Pancreas (tissue), 10 donors: ENCODE measurements at regions not wholly inside any gene's neighbourhood (a gene's known extent, or its start where the extent isn't known, plus 50 kb on each side); places are given as distances from the start of the nearest gene placed in this dataset.

Source experiments
- ATAC-seq, 4 donors: fragments of 200-7000 bp; cut with Tn5 transposase; one replicate each; pipeline versions ENCODE4 v1.8.0 to v1.9.1; 2020; ENCODE audit warnings: mild to moderate bottlenecking in 4 of 4, moderate library complexity in 4 of 4
- DNase-seq, 6 donors: peaks; one replicate each; pipeline ENCODE4 v3.0.0-alpha.2; 2020
- FAIRE-seq: peaks from 2 replicates; lab custom pipeline; 2012; peaks lifted over from hg19 to GRCh38; lab: Jason Lieb, UNC
- H3K27ac ChIP-seq, 4 donors: fragments of 200-600 bp; sonication (generic); 1 replicate in 3 of 4; 2 replicates in 1 of 4; pipeline versions ENCODE4 v1.5.0 to v1.8.0; 2020
- H3K27me3 ChIP-seq, 4 donors: fragments of 200-600 bp; one replicate each; pipeline ENCODE4 v1.8.0; 2021
- H3K36me3 ChIP-seq, 3 donors: fragments of 200-600 bp; sonication (generic) in 1 of 3; one replicate each; pipeline versions ENCODE4 v1.5.0 to v1.8.0; 2020 to 2021
- H3K4me1 ChIP-seq, 3 donors: fragments of 200-600 bp; one replicate each; pipeline ENCODE4 v1.8.0; 2021
- H3K4me3 ChIP-seq, 4 donors: fragments of 200-600 bp; sonication (generic) in 2 of 4; one replicate each; pipeline versions ENCODE4 v1.5.0 to v1.8.0; 2020 to 2021
- H3K9me3 ChIP-seq, 4 donors: fragments of 200-600 bp; one replicate each; pipeline ENCODE4 v1.8.0; 2021
- CTCF ChIP-seq, 4 donors: fragments of 200-600 bp; sonication (generic) in 3 of 4; IDR thresholded peaks; one replicate each; pipeline versions ENCODE4 v1.5.0 to v1.8.0; 2021; ENCODE audit warnings: antibody characterized with exemption in 4 of 4
- WGBS, 2 donors: extraction: QIAGEN DNeasy Blood & Tissue Kit; methylation state at CpG; one replicate each; pipeline ENCODE4 v1.1.7; 2013; 5-methylcytosine and 5-hydroxymethylcytosine counted together
- intact Hi-C, 3 donors: fragments of 100-400 bp; cut with DNase I; formaldehyde crosslinking; loops; one replicate each; pipeline versions ENCODE4 v1.11.1 to v1.14.2; 2022
- donor health status: healthy with polysubstance abuse.
- donor health status: DM: no; HTN: no; CAD: no; lungs with moderate emphysema.
- donor health status: DM: no; HTN: no; CAD: no.
- donor health status: control.
- donor health status: control.
- donor health status: Bipolar disorder and iron deficiency.
- donor health status: DM: yes; HTN: yes; CAD: no.
- donor health status: DM: no; HTN: no; CAD: no.
- donor health status: DM: no; HTN: no; CAD: no.
- donor health status: DM: yes; HTN: yes; CAD: no.

GRCh38 chr19:28377077-28377476 is 835.9 kb downstream of the UQCRFS1 start:
- FAIRE-seq (no peak), DNase-seq (no peak), ATAC-seq (no peak)
- no peaks in the 10 kb centered on the region for H3K27me3 ChIP-seq
- 18 to 20% methylated on average over 9 of the region's 9 CpGs for WGBS, 2 donors
- H3K9me3 ChIP-seq: no peaks in the 10 kb centered on the region
- no peaks in the 10 kb centered on the region for H3K4me1 ChIP-seq
- no peak for TF ChIP-seq CTCF (IDR thresholded peaks at IDR 0.05)
- intact Hi-C loops: no loop called here
- no peak overlapping the region for H3K4me3 ChIP-seq
- H3K27ac ChIP-seq: no peak overlapping the region
- no peaks in the 10 kb centered on the region for H3K36me3 ChIP-seq

- DNase-seq: no peak
- Histone ChIP-seq H3K27me3 (no peaks in the 10 kb centered on the region), H3K9me3 (no peaks in the 10 kb centered on the region), H3K4me3 (no peak overlapping the region), H3K36me3 (no peaks in the 10 kb centered on the region), H3K27ac (no peak overlapping the region), H3K4me1 (no peaks in the 10 kb centered on the region)
- 61 to 65% methylated on average over 6 of the region's 6 CpGs for WGBS, 2 donors
- intact Hi-C loops: no loop called here
- no peak for ATAC-seq
- TF ChIP-seq CTCF (IDR thresholded peaks at IDR 0.05): no peak
- no peak for FAIRE-seq
Observed at GRCh38 chr19:28374971-28375370, 838.0 kb downstream of the UQCRFS1 start.

- WGBS, 2 donors: 35 to 47% methylated on average over 4 of the region's 4 CpGs
- TF ChIP-seq CTCF (IDR thresholded peaks at IDR 0.05): no peak
- intact Hi-C loops: no loop called here
- no peak overlapping the region for H3K4me3 ChIP-seq
- FAIRE-seq (no peak), DNase-seq (no peak), ATAC-seq (no peak)
- H3K27ac ChIP-seq: no peak overlapping the region
- no peaks in the 10 kb centered on the region for H3K36me3 ChIP-seq
- H3K4me1 ChIP-seq: no peaks in the 10 kb centered on the region
- no peaks in the 10 kb centered on the region for H3K9me3 ChIP-seq
- H3K27me3 ChIP-seq: no peaks in the 10 kb centered on the region
Observed at GRCh38 chr19:28372576-28373247, 840.2 kb downstream of the UQCRFS1 start.

GRCh38 chr19:28367146-28367545 is 845.8 kb downstream of the UQCRFS1 start:
- Histone ChIP-seq H3K4me3 (no peak overlapping the region), H3K27ac (no peak overlapping the region), H3K27me3 (no peaks in the 10 kb centered on the region), H3K9me3 (no peaks in the 10 kb centered on the region), H3K4me1 (no peaks in the 10 kb centered on the region), H3K36me3 (no peaks in the 10 kb centered on the region)
- no peak for TF ChIP-seq CTCF (IDR thresholded peaks at IDR 0.05)
- FAIRE-seq (no peak), ATAC-seq (no peak), DNase-seq (no peak)
- intact Hi-C loops: no loop called here
- 45 to 55% methylated on average over 1 of the region's 1 CpG for WGBS, 2 donors

GRCh38 chr19:28363254-28363653 is 849.7 kb downstream of the UQCRFS1 start:
- no peaks in the 10 kb centered on the region for H3K4me1 ChIP-seq
- FAIRE-seq (no peak), ATAC-seq (no peak), DNase-seq (no peak)
- H3K36me3 ChIP-seq: no peaks in the 10 kb centered on the region
- H3K4me3 ChIP-seq: no peak overlapping the region
- H3K27me3 ChIP-seq: no peaks in the 10 kb centered on the region
- H3K9me3 ChIP-seq: no peaks in the 10 kb centered on the region
- H3K27ac ChIP-seq: no peak overlapping the region
- no peak for TF ChIP-seq CTCF (IDR thresholded peaks at IDR 0.05)
- 59 to 60% methylated on average over 4 of the region's 4 CpGs for WGBS, 2 donors
- intact Hi-C loops: no loop called here
